GM21825 (cell line): ENCODE measurements at regions not wholly inside any gene's neighbourhood (a gene's known extent, or its start where the extent isn't known, plus 50 kb on each side); places are given as distances from the start of the nearest gene placed in this dataset.
"Not testable (repeated sequence)": the region's sequence is repeated elsewhere in the genome, so short reads cannot be mapped to it uniquely, and the experiment has no call there.

Experiments
- ATAC-seq: cut with Tn5 transposase; IDR thresholded peaks from one replicate; pipeline ENCODE4 v1.9.1; 2021; ENCODE audit warnings: mild to moderate bottlenecking, moderate library complexity; ENCODE audit not compliant: unreplicated experiment

DNA sequence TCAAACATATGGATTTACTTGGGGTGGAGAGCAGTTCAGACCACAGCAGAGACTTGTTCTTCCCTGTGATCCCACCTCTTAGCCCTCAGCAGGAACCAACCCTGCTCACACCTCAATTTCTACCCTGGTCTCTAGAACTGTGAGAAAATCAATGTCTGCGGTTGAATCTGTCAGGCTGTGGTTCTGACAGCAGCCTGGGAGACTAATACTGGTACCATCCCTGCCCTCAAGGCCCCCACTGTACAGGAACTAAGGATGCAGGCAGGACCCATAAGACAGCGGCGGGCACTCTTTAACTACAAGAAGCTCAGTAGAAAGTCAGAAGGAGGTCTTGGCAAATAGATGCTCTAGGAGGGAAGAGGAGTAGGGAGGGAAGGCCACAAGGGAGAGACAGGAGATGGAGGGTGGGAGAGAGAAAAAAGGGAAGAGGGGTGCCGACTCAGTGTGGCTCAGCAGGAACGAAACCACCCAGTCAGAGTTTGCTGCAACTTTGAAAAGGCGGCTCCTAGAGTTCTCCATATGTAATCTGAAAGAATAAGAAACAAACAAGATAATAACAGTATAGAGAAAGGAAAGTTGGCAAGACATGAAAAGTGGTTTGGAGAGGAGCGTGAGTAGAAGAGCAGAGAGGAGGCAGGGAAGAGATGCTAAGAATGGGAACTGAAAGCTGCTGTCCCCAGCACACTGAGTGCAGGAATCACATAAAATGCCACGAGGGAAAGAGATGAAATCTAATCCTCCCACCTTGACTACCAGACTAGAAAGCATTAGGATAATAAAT, 323.9 kb upstream of the ID2 start:
- ATAC-seq, result no peak

DNA sequence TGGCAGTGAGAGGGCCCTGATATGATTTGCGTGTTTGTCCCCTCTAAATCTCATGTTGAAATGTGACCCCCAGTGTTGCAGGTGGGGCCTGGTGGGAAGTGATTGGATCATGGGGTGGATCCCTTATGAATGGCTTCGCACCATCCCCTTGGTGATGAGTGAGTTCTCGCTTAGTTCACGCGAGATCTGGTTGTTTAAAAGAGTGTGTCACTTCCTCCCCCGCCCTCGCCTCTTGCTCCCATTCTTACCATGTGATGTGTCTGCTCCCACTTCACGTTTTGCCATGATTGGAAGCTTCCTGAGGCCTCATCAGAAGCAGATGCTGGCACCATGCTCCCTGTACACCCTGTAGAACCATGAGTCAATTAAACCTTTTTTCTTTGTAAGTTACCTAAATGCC, 319.9 kb upstream of the ID2 start:
- no peak for ATAC-seq

DNA sequence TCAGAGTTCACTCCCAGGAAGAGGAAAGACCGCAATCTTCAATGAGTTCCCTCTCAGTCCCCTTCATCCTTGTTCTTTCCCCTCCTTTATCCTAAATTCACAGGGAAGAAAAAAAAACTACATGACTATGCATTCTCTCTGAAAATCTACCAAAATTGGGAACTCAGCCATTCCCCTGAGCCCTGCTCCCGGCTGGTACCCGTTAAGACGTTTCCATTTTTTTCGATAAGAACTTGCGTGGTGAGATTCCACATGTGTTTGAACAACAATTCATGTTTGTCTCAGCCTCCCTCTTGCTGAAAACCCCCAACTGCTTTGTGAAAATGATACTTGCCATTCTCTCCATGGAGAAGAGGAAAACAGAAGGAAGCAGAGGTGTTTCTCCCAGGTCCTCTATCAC, 318.7 kb upstream of the ID2 start:
- no peak for ATAC-seq

DNA sequence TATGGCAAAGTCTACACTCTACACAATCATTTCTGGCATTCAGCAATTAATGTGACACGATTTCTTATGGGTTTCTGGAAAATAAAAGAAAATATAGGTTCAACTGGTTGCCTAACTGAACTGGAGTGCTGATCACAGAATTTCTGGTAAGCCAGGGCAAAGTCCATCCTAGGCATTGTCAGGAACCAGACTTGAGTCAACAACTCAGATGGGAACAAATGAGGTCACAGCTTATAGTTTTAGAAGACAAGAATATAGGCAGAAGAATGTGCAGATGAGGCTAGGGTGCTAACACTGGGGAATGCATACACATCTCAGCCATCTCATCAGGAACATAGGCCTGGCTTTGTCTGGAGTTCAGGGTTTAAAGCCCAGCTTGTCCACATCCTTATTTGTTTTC, 317.2 kb upstream of the ID2 start:
- ATAC-seq, result no peak

DNA sequence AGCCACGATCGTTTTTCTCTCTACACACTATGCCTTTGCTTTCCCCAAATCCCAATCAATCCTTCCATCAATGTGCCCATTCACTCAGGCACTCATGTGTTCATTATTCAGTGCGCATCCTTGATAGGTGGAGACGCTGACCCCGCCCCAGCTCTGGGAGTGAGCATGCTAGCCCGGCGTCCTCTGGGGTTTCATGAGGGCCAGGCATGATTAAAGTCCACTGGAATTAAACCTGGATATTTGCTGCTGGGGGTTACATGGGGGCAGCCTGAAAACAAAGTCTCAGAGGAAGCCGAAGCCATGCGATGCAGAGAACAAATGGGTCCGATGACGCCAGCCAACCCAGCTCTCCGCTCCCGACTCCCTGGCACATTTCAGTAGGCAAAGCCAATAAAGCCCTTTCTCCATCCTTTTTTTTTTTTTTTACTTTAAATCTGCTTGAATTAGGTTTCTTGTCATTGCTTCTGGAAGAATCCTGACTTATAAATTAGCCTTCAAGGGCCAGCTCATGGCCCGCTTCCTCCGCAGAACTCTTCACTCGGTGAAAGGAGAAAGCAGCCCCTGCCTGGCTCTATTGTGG, 316.4 kb upstream of the ID2 start:
- no peak for ATAC-seq

DNA sequence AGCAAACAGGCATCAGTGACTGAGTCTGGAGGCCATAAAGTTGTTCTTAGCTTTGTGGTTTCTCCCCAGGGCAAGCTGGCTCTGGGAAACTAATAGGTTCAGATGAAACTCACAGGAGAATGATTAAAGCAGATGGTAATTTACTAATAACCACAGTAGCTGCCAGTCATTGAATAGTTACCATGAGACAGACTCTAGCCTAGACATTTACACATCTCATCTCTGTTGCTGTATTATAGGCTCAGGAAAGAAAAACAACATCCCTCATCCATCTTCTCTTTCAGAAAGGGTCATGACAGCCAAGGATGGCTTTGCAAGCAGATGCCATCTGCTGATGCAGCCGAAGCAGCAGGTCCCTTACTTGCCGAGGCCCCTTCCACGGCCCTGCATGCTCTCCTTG, 314.0 kb upstream of the ID2 start:
- ATAC-seq, result no peak

DNA sequence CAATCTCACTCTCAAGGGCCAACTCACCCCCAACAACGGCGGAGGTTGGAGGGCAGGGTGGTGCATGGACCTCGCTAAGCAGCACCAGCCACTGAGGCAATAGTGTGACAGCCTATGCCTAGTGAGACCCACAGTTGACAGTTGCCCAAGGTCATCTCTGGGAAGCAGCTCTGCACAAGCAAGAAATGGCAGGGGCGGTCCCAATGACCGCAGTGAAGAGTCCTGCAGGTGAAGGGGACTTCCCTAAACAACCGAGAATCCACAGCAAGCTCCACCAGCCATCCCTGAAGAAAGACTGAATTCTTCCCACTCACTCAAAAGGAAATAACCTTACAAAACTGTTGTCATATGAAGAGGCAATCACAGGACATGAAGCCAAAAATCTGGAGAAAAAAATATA, 313.4 kb upstream of the ID2 start:
- peak; percentile 78 for ATAC-seq

DNA sequence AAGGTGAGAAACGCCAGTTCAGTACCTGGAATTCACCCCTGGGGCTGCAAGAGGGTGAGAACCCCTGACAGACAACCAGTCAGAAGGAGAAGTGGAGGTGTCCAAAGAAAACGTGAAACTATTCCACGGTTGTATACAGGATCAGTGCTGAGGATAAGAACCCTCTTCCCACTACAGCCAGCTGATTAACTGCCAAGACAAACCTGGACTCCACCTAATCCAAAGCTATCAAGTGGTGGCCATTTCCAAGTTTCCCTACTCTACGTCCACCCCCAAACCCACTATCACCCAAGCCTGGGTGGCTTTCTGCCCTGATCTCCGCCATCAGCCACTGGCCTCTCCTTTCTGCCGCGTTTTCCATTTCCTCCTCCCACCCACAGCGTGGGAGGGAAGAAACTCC, 312.3 kb upstream of the ID2 start:
- no peak for ATAC-seq

DNA sequence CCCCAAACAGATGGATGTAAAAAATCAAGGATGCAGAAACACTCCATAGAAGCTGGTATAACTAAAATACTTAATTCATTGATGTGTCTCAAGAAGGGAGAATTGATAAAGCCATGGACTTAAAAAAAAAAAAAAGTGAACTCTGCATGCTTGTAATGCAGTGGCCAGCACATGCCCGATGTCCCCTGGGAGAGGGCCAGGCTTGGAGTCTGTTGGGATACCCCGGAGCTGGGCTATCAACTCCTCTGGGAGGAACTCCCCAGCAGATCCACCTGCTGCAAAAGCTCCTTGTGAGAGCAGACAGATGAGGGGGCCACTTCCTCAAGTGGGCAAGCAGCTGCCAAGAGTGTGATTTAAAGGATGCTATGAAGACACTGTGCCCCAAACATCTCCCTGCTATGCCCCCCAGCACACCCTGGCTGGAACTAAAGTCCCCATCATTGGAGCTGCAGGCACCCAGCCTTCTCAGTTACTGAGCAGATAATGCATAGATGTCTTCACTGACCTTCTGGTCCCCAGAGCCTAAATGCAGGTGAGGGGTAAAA, 311.5 kb upstream of the ID2 start:
- no peak for ATAC-seq

DNA sequence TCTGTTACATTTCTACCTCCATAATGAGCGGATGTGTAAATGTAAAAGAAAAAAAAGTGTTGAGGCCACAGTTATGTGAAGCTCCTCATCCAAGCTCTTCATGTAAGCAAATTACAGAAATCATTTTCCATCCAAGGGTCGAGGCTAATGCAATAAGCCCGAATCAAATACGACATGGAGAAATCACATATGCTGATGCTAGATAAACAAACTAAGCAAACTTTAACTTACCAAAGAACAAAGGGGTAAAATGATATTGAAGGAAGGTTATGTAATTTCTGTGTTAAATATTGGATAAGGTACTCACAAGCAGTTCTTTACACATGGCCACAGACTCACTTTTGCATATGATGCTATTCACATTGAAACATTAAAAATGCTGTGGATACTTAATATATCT, 310.2 kb upstream of the ID2 start:
- no peak for ATAC-seq

DNA sequence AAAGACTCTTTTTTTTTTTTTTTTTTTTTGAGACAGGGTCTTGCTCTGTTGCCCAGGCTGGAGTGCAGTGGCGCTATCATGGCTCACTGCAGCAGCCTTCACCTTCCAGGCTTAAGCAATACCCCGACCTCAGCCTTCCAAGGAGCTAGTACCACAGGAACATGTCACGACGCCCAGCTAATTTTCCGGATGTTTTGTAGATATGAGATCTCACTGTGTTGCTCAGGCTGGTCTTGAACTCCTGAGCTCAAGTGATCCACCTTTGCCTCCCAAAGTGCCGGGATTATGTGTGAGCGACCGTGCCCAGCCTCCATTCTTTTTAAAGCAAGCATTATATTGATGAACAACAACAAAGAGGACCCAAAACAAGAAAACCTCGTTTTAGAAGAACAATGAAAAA, 307.1 kb upstream of the ID2 start:
- ATAC-seq, result no peak

DNA sequence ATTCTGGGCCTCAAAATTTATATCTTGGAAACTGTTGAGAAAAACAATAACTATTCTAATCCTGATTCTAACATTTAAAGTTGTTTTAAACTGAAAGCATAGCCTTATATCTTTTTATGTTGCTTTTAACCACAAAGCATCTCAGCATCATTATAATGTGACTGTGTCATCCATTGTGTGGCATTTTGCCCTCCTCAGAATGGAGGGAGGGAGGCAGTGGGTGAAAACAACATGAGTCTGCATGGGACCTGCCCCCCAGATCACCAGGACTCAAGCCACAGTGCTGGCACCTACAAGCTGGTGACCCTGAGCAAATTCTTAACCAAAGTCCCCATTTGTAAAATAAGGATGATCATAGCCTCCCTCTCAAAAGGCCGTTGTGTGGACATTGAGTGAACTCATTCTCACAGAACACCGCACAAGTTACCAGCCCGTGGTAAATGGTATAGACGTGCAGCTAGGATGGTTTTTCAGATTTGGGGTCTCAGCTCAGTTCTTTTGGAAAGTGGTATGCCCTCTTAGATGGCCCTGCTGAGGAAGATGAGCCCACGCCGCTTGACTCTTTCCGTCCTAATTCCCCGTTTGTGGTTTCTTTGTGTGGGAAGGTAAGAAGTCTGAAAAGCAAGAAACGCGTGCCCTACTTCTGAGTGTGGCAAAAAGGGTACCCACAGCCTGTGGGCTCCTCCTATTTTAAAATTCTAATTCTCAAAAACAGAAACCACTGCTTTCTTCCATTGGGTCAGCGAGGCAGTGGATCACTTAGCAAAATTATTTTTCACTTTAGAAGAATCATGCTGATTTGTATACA, 305.0 kb upstream of the ID2 start:
- no peak for ATAC-seq

DNA sequence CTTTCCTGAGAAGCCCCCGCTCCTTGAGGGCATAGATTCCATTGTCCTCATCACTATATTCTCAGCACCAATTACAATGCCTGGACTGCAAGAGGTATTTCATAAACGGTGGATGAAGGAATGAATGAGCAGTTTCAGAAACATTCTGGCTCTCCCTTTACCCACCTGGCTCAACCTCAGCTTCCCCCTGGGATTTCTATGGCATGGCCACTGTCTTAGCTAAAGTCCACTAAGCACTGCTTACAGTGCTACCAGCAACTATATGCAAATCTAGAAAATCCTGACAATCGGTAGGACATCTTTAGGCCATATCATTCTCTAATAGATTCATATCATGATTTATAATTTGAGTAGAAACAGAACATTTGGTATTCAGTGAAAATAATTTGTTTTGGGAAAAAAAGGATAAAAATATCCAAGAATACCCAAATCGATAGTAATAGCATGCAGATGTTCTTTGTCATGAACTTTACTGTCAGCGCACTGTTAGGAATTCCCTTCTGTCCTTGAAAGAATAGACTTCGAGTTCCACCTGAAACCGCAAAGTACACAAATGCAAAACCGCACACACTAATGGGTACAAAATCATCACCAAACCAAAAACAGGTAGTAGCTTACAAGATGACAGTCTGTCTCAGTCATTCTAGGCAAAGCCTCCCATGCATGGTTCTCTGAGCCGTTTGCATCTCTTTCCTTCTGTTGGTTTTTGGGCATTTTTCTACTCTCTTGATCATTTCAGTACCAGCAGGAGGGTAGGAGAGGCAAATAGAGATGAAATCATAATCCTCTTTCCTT, 303.6 kb upstream of the ID2 start:
- ATAC-seq, result peak; percentile 71

DNA sequence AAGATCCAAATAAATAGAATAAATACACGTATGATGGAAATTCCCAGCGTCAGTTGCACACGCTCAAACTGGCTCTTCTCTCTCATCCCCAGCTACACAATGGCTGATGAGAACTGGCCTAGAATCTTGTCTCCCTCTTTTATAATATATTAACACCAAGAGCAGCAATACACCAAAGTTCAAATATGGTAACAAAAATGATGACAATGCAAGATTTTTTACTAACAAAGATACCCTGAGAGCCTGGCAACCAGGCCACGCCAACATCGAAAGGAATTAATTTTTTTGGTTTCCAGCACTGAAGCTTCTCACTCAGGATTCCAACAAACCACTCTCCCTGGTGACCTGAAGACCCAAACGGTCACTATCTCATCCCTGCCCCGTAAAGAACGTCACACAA, 302.7 kb upstream of the ID2 start:
- ATAC-seq, result no peak

DNA sequence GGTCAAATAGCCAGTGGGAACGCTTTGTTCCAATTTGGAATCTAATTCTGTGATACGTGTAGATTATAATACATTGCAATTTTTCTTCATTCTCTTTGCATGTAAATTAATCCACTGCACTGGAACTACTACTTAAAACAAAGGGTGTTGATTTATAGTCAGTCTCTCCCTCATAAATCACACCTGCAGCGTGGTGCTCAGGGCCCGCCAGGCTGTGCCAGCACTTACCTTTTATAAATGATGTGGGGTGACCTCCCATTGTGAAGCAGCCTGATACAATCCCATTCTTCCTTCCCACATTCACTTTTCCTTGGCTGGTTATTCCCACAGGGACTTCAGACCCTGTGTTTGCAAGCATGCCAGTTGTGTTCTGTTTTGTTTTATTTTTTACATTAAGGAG, 302.3 kb upstream of the ID2 start:
- no peak for ATAC-seq

DNA sequence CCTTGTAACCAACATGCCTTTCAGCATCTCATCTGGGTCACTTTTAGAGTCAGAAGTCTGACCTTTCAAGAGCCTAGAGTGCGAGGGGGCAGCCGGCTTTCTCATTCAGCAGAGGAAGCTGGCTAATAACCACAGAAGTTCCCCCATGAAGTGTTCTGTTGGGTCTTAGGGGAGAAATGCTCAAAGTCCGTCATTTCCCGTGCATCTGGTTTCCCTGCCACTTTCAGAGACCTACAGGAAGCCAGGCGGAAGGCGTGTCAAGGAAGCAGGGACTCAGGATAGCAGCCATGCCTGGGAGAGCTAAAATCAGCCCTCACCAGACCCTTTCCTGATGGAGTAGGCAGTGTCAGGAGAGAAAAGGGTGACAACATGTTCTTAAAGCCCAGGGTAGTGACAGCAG, 301.8 kb upstream of the ID2 start:
- ATAC-seq, result no peak

DNA sequence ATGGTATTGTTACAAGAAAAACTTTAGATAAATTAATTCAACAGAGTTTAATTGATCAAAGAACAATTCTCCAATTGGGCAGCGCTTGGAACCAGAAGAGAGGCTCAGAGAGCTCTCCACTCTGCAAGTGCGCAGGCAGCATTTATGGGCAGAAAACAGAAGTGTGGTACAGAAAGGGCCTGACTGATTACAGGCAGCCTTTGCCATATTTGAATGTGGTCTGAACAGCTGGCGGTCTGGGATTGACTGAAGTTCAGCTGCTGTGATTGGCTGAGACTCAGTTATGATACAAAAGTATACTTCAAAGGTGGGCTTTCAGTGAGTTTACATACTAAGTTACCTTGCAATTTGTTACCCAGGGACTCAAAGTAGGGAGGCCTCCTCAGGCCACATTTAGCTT, 301.3 kb upstream of the ID2 start:
- ATAC-seq, result no peak

DNA sequence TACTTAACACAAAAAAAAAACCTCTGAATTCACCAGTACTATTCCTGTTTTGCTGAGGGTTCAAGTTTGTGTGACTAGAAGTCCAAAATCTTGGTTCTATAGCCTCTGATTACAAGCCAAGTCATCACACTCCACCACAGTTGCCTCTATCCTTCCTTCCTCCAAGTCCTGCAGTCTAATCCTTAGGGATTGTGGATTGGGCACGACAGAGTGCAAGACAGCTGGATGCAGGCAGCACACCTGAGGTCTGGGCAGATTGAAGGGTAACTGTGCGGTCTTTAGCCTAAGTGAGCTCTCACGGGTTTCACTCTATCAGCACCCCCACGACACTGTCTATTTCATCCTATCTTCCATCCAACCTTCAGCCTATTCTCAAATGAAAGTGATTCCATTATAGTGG, 299.4 kb upstream of the ID2 start:
- ATAC-seq, result no peak

DNA sequence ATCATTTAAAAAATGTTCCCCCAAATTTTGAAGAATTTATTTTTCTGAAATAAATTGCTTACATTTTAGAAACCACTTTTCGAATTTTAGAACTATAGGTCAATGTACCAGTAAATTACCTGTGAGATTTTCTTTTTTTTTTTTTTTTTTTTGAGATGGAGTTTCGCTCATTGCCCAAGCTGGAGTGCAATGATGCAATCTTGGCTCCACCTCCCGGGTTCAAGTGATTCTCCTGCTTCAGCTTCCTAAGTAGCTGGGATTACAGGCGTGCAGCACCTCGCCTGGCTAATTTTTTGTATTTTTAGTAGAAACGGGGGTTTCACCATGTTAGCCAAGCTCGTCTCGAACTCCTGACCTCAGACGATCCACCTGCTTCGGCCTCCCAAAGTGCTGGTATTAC, 295.1 kb upstream of the ID2 start:
- not testable (repeated sequence) for ATAC-seq

DNA sequence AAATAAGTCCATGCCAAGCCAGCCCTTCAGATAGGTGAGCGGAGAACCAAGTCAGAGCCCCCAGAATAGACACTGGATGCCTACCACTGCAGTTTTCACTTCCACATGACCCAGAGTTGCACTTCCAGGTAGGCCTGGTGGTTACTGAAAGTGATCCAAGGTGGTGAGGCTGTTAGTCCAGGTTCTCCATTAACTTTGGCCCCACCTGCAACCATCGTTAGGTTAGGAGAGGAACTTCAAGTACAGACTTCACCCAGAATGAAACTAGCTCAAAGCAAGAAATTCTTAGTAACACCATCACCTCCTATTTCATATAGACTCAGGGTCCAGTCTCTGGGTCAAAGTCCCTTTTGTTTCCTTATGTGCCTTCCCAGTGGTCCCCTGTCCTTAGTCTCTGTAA, 293.1 kb upstream of the ID2 start:
- ATAC-seq, result no peak
